Right cardiac atrium (tissue), 5 donors: ENCODE measurements at regions not wholly inside any gene's neighbourhood (a gene's known extent, or its start where the extent isn't known, plus 50 kb on each side); places are given as distances from the start of the nearest gene placed in this dataset.

Experiments used
- ATAC-seq, 2 donors: fragments of 200-7000 bp; cut with Tn5 transposase; one replicate each; pipeline versions ENCODE4 v1.8.0 to v1.9.1; 2020; ENCODE audit warnings: moderate library complexity in 2 of 2, mild to moderate bottlenecking in 1 of 2
- DNase-seq, 3 donors: peaks; one replicate each; pipeline ENCODE4 v3.0.0-alpha.2; 2020
- H3K27ac ChIP-seq: one replicate; pipeline ENCODE4 v1.5.1; 2013; ENCODE audit warnings: mild to moderate bottlenecking, low read length, control low read depth, moderate library complexity
- H3K27me3 ChIP-seq: one replicate; pipeline ENCODE4 v1.6.1; 2013; ENCODE audit not compliant: control insufficient read depth, insufficient read depth
- H3K4me1 ChIP-seq: one replicate; pipeline ENCODE4 v1.6.1; 2013; ENCODE audit warnings: low read length; ENCODE audit not compliant: control insufficient read depth, insufficient read depth
- H3K4me3 ChIP-seq: one replicate; pipeline ENCODE4 v1.5.1; 2013; ENCODE audit warnings: low read length, control low read depth
- H3K9me3 ChIP-seq: one replicate; pipeline ENCODE4 v1.6.1; 2013; ENCODE audit warnings: low read length; ENCODE audit not compliant: control insufficient read depth
- WGBS: extraction: QIAGEN DNeasy Blood & Tissue Kit; methylation state at CpG from one replicate; pipeline ENCODE4 v1.1.7; 2013; 5-methylcytosine and 5-hydroxymethylcytosine counted together
- intact Hi-C, 4 donors: fragments of 100-400 bp; cut with DNase I; formaldehyde crosslinking; loops; one replicate each; pipeline versions ENCODE4 v1.11.0 to v1.14.0; 2022 to 2023
- donor health status: healthy with polysubstance abuse.
- donor health status: DM: no; HTN: yes; CAD: no.
- donor health status: DM: no; HTN: no; CAD: no.
- donor health status: DM: no; HTN: yes; CAD: no; lungs with severe emphysema.
- donor health status: DM: yes; HTN: yes; CAD: no.

DNA sequence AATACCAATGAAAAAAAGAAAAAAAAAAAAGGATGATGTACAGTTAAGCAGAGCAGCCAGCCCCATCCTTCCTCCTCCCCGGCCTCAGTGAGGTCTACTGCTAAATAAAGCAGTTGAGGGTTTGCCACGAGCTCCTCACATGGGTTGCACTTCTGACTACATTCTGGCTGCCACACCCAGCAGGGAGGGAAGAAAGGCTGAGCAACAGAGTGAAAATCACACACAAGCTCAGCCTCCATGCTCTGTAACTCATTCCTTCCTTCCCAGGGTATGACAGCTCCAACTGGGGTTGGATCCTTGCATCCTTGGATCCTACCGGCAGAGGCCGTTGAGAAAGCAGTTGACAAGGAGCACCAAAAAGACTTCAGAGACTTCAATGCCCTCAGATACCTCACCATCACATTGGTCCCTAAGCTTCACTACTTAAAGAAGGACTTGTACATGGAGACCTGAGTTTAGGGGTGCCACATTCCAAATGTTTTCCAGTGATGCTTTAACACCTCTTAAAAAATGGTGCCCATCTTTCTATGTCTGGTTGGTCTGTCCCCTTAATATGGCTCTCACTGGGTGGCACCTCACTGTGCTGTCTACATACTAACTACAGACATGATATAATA is 52.9 kb upstream of the PIK3CG start:
- H3K9me3 ChIP-seq, result no peaks in the 10 kb centered on the region
- ATAC-seq (peak; percentile 47 to 64), DNase-seq (peak in 2 of 3 donors; percentile 15 to 64)
- H3K27me3 ChIP-seq, result no peaks in the 10 kb centered on the region
- intact Hi-C loops, result no loop called here
- H3K4me3 ChIP-seq, result no peak overlapping the region
- H3K4me1 ChIP-seq, result peaks cover 1% of the 10 kb centered on the region
- no peak overlapping the region for H3K27ac ChIP-seq
- WGBS, result 65% methylated on average over 4 of the region's 4 CpGs

DNA sequence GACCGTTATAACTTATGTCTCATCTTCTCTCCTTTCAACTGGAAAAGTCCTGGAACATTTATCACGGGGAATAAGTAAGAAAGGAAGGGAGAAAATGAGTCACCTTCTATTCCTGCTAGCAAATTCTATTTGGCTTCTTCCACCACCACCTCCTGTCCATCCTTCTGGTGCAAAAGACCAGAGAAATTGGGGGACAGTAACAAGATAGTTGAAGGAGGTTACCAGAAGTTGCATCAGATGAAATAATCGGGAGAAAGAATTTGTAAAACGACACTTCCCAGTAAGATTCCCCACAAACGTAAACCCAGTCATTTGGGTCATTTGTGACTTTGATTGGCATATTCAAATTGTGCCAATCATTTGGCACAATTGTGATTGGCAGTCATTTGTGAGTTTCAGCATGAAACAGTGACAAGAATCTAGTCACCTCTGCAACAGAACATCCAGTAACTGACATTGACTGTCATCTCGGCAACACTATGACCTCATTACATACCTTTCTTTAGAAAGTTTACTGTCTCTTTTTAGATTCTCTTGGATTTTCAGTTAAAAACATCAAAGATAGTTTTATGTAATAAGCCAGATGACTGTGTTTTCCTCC is 51.3 kb upstream of the PIK3CG start:
- H3K9me3 ChIP-seq, result no peaks in the 10 kb centered on the region
- H3K4me1 ChIP-seq, result peaks cover 1% of the 10 kb centered on the region
- H3K27me3 ChIP-seq, result no peaks in the 10 kb centered on the region
- no peak overlapping the region for H3K27ac ChIP-seq
- ATAC-seq (no peak), DNase-seq (no peak)
- H3K4me3 ChIP-seq, result no peak overlapping the region
- intact Hi-C loops, result no loop called here
- WGBS, result 65% methylated on average over 6 of the region's 6 CpGs

DNA sequence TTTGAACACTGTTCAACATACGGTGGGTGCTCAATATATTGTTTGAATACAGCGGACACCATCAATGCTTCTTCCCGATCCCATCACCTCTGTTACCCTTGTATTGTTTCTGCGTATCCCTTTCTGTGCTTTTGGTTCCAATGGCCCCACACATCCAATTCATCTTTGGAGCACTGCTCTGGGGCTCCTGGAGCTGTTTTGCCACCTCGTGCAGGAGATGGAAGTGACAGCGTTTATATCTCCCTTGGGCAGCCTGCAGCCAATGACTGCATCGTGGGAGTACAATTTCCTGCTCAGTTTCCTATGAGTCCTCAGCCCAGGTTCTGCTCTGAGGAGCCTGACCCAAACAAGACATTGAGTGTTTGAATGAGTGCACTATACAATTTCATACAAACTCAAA is 50.2 kb upstream of the PIK3CG start:
- intact Hi-C loops, result no loop called here
- H3K4me3 ChIP-seq, result no peak overlapping the region
- H3K9me3 ChIP-seq, result no peaks in the 10 kb centered on the region
- ATAC-seq (no peak), DNase-seq (no peak)
- H3K4me1 ChIP-seq, result peaks cover 1% of the 10 kb centered on the region
- 65% methylated on average over 7 of the region's 7 CpGs for WGBS
- H3K27ac ChIP-seq, result no peak overlapping the region
- no peaks in the 10 kb centered on the region for H3K27me3 ChIP-seq
